ENCODE measurements at regions not wholly inside any gene's neighbourhood (a gene's known extent, or its start where the extent isn't known, plus 50 kb on each side); places are given as distances from the start of the nearest gene placed in this dataset.

DNA sequence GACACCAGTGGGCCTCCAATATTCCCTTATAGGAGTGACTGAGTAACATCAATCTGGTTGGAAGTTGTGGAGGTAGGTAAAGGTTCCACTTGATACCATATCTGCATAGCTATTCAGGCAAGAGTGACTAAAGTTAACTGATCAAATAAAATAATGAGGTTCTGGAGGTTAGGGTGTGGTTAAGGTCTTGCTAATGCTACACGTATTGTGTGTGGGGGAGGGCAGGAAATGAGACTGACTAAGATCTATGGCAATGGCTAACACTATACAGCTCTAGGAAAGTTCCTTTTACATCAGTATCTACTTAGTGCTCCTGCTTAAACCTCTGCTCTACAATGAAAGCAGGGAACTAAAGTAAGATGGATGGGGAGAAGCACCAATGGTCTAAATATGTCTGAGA, 149.1 kb upstream of the MGAT5 start:
- TF ChIP-seq CTCF (IDR thresholded peaks at IDR 0.05; ENCODE audit: low read depth, low read length) (no peak), EZH2phosphoT487 (IDR thresholded peaks at IDR 0.05; ENCODE audit: low read depth) (no peak)

Data from OCI-LY3 (cell line).